Activated T-cell treated with anti-CD3 and anti-CD28 coated beads, Interleukin-2, amount 50 U/mL, for 24 hours (primary cell): ENCODE measurements at regions not wholly inside any gene's neighbourhood (a gene's known extent, or its start where the extent isn't known, plus 50 kb on each side); places are given as distances from the start of the nearest gene placed in this dataset.
"Not testable (repeated sequence)": the region's sequence is repeated elsewhere in the genome, so short reads cannot be mapped to it uniquely, and the experiment has no call there.

Experiments
- DNase-seq: peaks from one replicate; pipeline ENCODE4 v3.0.0-alpha.2; 2020
- H3K27ac Mint-ChIP-seq: 2 replicates; pipeline ENCODE4 v1.8.0; 2020; ENCODE audit warnings: mild to moderate bottlenecking, mixed read lengths
- H3K27me3 Mint-ChIP-seq: 2 replicates; pipeline ENCODE4 v1.8.0; 2020; ENCODE audit warnings: mixed read lengths
- H3K36me3 Mint-ChIP-seq: 2 replicates; pipeline ENCODE4 v1.8.0; 2020; ENCODE audit warnings: low read depth, mixed read lengths
- H3K4me1 Mint-ChIP-seq: 2 replicates; pipeline ENCODE4 v1.8.0; 2020; ENCODE audit warnings: low read depth, mixed read lengths
- H3K4me3 Mint-ChIP-seq: 2 replicates; pipeline ENCODE4 v1.8.0; 2020; ENCODE audit warnings: mild to moderate bottlenecking, moderate library complexity, mixed read lengths
- H3K9me3 Mint-ChIP-seq: 2 replicates; pipeline ENCODE4 v1.8.0; 2020; ENCODE audit warnings: mixed read lengths

GRCh38 chr5:106818552-106818951, 852.2 kb downstream of the EFNA5 start:
- Mint-ChIP-seq H3K4me1 (no peaks in the 10 kb centered on the region), H3K27me3 (no peaks in the 10 kb centered on the region), H3K4me3 (no peak overlapping the region), H3K36me3 (no peaks in the 10 kb centered on the region), H3K9me3 (peaks cover 7% of the 10 kb centered on the region), H3K27ac (no peak overlapping the region)
- DNase-seq, result no peak

GRCh38 chr5:106814961-106815360, 855.8 kb downstream of the EFNA5 start:
- Mint-ChIP-seq H3K4me1 (no peaks in the 10 kb centered on the region), H3K36me3 (no peaks in the 10 kb centered on the region), H3K9me3 (peaks cover 12% of the 10 kb centered on the region), H3K27ac (no peak overlapping the region), H3K4me3 (no peak overlapping the region), H3K27me3 (no peaks in the 10 kb centered on the region)
- no peak for DNase-seq

GRCh38 chr5:106801554-106801953, 869.2 kb downstream of the EFNA5 start:
- H3K27me3 Mint-ChIP-seq, result no peaks in the 10 kb centered on the region
- H3K9me3 Mint-ChIP-seq, result peaks cover 2% of the 10 kb centered on the region
- no peak overlapping the region for H3K4me3 Mint-ChIP-seq
- H3K4me1 Mint-ChIP-seq, result no peaks in the 10 kb centered on the region
- DNase-seq, result no peak
- no peak overlapping the region for H3K27ac Mint-ChIP-seq
- no peaks in the 10 kb centered on the region for H3K36me3 Mint-ChIP-seq

- Mint-ChIP-seq H3K4me1 (no peaks in the 10 kb centered on the region), H3K4me3 (no peak overlapping the region), H3K9me3 (peaks cover 2% of the 10 kb centered on the region), H3K27ac (no peak overlapping the region), H3K27me3 (no peaks in the 10 kb centered on the region), H3K36me3 (no peaks in the 10 kb centered on the region)
- DNase-seq, result no peak
Observed at GRCh38 chr5:106797996-106798395, 872.7 kb downstream of the EFNA5 start.

GRCh38 chr5:106796081-106796480, 874.7 kb downstream of the EFNA5 start:
- no peaks in the 10 kb centered on the region for H3K4me1 Mint-ChIP-seq
- DNase-seq, result no peak
- no peaks in the 10 kb centered on the region for H3K36me3 Mint-ChIP-seq
- no peak overlapping the region for H3K4me3 Mint-ChIP-seq
- H3K9me3 Mint-ChIP-seq, result peaks cover 2% of the 10 kb centered on the region
- no peaks in the 10 kb centered on the region for H3K27me3 Mint-ChIP-seq
- no peak overlapping the region for H3K27ac Mint-ChIP-seq

- Mint-ChIP-seq H3K27me3 (no peaks in the 10 kb centered on the region), H3K4me1 (no peaks in the 10 kb centered on the region), H3K27ac (no peak overlapping the region), H3K9me3 (peaks cover 11% of the 10 kb centered on the region), H3K4me3 (no peak overlapping the region), H3K36me3 (no peaks in the 10 kb centered on the region)
- no peak for DNase-seq
Observed at GRCh38 chr5:106784846-106785245, 885.9 kb downstream of the EFNA5 start.

- no peaks in the 10 kb centered on the region for H3K36me3 Mint-ChIP-seq
- no peaks in the 10 kb centered on the region for H3K4me1 Mint-ChIP-seq
- no peaks in the 10 kb centered on the region for H3K27me3 Mint-ChIP-seq
Observed at GRCh38 chr5:106780355-106780754, 890.4 kb downstream of the EFNA5 start.

GRCh38 chr5:106776515-106776914, 894.2 kb downstream of the EFNA5 start:
- not testable (repeated sequence) for H3K36me3 Mint-ChIP-seq, DNase-seq, H3K27me3 Mint-ChIP-seq, H3K9me3 Mint-ChIP-seq, H3K4me1 Mint-ChIP-seq, H3K4me3 Mint-ChIP-seq, H3K27ac Mint-ChIP-seq

More at GRCh38 chr5:106780355-106780754, 890.4 kb downstream of the EFNA5 start:
- H3K9me3 Mint-ChIP-seq, result peaks cover 11% of the 10 kb centered on the region
- DNase-seq, result no peak
- H3K27ac Mint-ChIP-seq, result no peak overlapping the region
- H3K4me3 Mint-ChIP-seq, result no peak overlapping the region

- H3K27ac Mint-ChIP-seq, result no peak overlapping the region
- H3K4me3 Mint-ChIP-seq, result no peak overlapping the region
- H3K36me3 Mint-ChIP-seq, result no peaks in the 10 kb centered on the region
- no peaks in the 10 kb centered on the region for H3K4me1 Mint-ChIP-seq
- H3K9me3 Mint-ChIP-seq, result peaks cover 1% of the 10 kb centered on the region
- no peak for DNase-seq
- H3K27me3 Mint-ChIP-seq, result no peaks in the 10 kb centered on the region
Observed at GRCh38 chr5:106768392-106768791, 902.3 kb downstream of the EFNA5 start.

- DNase-seq, result no peak
- Mint-ChIP-seq H3K36me3 (no peaks in the 10 kb centered on the region), H3K27ac (no peak overlapping the region), H3K4me1 (no peaks in the 10 kb centered on the region), H3K27me3 (no peaks in the 10 kb centered on the region), H3K4me3 (no peak overlapping the region), H3K9me3 (peaks cover 1% of the 10 kb centered on the region)
Observed at GRCh38 chr5:106766916-106767315, 903.8 kb downstream of the EFNA5 start.

- H3K27me3 Mint-ChIP-seq, result no peaks in the 10 kb centered on the region
- no peaks in the 10 kb centered on the region for H3K36me3 Mint-ChIP-seq
- H3K27ac Mint-ChIP-seq, result no peak overlapping the region
- no peaks in the 10 kb centered on the region for H3K4me1 Mint-ChIP-seq
- no peak for DNase-seq
- peaks cover 3% of the 10 kb centered on the region for H3K9me3 Mint-ChIP-seq
- no peak overlapping the region for H3K4me3 Mint-ChIP-seq
Observed at GRCh38 chr5:106759581-106759980, 911.2 kb downstream of the EFNA5 start.

GRCh38 chr5:106759152-106759551, 911.6 kb downstream of the EFNA5 start:
- DNase-seq, result no peak
- H3K36me3 Mint-ChIP-seq, result no peaks in the 10 kb centered on the region
- H3K27me3 Mint-ChIP-seq, result no peaks in the 10 kb centered on the region
- H3K9me3 Mint-ChIP-seq, result peaks cover 2% of the 10 kb centered on the region
- H3K4me3 Mint-ChIP-seq, result no peak overlapping the region
- H3K27ac Mint-ChIP-seq, result no peak overlapping the region
- H3K4me1 Mint-ChIP-seq, result no peaks in the 10 kb centered on the region

GRCh38 chr5:106757672-106758071, 913.1 kb downstream of the EFNA5 start:
- no peak for DNase-seq
- Mint-ChIP-seq H3K4me1 (no peaks in the 10 kb centered on the region), H3K4me3 (no peak overlapping the region), H3K36me3 (no peaks in the 10 kb centered on the region), H3K27me3 (no peaks in the 10 kb centered on the region), H3K27ac (no peak overlapping the region), H3K9me3 (peaks cover 2% of the 10 kb centered on the region)

GRCh38 chr5:106755789-106756188, 914.9 kb downstream of the EFNA5 start:
- Mint-ChIP-seq H3K27ac (no peak overlapping the region), H3K4me3 (no peak overlapping the region), H3K9me3 (peaks cover 2% of the 10 kb centered on the region), H3K27me3 (no peaks in the 10 kb centered on the region), H3K4me1 (no peaks in the 10 kb centered on the region), H3K36me3 (no peaks in the 10 kb centered on the region)
- no peak for DNase-seq

- H3K4me3 Mint-ChIP-seq, result no peak overlapping the region
Observed at GRCh38 chr5:106755066-106755465, 915.7 kb downstream of the EFNA5 start.

GRCh38 chr5:106749826-106750225, 920.9 kb downstream of the EFNA5 start:
- H3K4me1 Mint-ChIP-seq, result no peaks in the 10 kb centered on the region
- no peak overlapping the region for H3K27ac Mint-ChIP-seq
- no peaks in the 10 kb centered on the region for H3K27me3 Mint-ChIP-seq
- DNase-seq, result no peak
- H3K4me3 Mint-ChIP-seq, result no peak overlapping the region
- H3K9me3 Mint-ChIP-seq, result peaks cover 8% of the 10 kb centered on the region
- H3K36me3 Mint-ChIP-seq, result no peaks in the 10 kb centered on the region

More at GRCh38 chr5:106755066-106755465, 915.7 kb downstream of the EFNA5 start:
- Mint-ChIP-seq H3K27ac (no peak overlapping the region), H3K27me3 (no peaks in the 10 kb centered on the region), H3K36me3 (no peaks in the 10 kb centered on the region), H3K4me1 (no peaks in the 10 kb centered on the region), H3K9me3 (peaks cover 2% of the 10 kb centered on the region)
- DNase-seq, result no peak
